ENCODE measurements at regions not wholly inside any gene's neighbourhood (a gene's known extent, or its start where the extent isn't known, plus 50 kb on each side); places are given as distances from the start of the nearest gene placed in this dataset.

DNA sequence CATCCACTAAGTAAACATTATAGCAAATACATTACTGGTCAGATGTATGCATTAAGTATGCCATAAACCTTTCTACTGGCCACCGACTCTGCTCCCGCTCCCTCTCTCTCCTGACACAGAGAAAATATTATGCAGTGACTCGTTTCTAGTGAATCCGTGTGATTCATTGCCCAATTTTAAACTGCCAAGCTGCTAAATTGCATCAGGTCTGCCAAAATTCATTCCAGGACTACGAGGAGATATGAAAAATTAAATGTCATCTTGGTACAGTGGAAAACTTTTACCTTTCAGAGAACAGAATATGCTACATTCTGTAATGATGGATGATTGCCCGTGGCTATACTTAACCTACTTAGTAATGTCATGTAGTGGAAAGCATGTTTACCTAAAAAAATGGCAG lies 368.8 kb upstream of the TSHZ3 start:
- TF ChIP-seq, protein P1, sequence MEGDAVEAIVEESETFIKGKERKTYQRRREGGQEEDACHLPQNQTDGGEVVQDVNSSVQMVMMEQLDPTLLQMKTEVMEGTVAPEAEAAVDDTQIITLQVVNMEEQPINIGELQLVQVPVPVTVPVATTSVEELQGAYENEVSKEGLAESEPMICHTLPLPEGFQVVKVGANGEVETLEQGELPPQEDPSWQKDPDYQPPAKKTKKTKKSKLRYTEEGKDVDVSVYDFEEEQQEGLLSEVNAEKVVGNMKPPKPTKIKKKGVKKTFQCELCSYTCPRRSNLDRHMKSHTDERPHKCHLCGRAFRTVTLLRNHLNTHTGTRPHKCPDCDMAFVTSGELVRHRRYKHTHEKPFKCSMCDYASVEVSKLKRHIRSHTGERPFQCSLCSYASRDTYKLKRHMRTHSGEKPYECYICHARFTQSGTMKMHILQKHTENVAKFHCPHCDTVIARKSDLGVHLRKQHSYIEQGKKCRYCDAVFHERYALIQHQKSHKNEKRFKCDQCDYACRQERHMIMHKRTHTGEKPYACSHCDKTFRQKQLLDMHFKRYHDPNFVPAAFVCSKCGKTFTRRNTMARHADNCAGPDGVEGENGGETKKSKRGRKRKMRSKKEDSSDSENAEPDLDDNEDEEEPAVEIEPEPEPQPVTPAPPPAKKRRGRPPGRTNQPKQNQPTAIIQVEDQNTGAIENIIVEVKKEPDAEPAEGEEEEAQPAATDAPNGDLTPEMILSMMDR (IDR thresholded peaks at IDR 0.05): no peak
- no peak for TF ChIP-seq MXI1 (IDR thresholded peaks at IDR 0.05; ENCODE audit: low read depth, low read length)
- no peak for TF ChIP-seq TCF12 (IDR thresholded peaks at IDR 0.05)
- no peak for TF ChIP-seq EP300 (IDR thresholded peaks at IDR 0.05; ENCODE audit: borderline replicate concordance in 1 of 2, low read depth in 1 of 2, low read length in 1 of 2)
- no peak for TF ChIP-seq POLR2AphosphoS5 (IDR thresholded peaks at IDR 0.05; ENCODE audit: low read depth, low read length)
- TF ChIP-seq SIN3A (IDR thresholded peaks at IDR 0.05; ENCODE audit: borderline replicate concordance, low read depth, low read length): no peak
- no peak for TF ChIP-seq JUND (IDR thresholded peaks at IDR 0.05)
- no peak for TF ChIP-seq EZH2phosphoT487 (IDR thresholded peaks at IDR 0.05; ENCODE audit: borderline replicate concordance, low read depth)
- no peak for TF ChIP-seq YY1 (IDR thresholded peaks at IDR 0.05; ENCODE audit: low read depth)
- TF ChIP-seq, protein P2, sequence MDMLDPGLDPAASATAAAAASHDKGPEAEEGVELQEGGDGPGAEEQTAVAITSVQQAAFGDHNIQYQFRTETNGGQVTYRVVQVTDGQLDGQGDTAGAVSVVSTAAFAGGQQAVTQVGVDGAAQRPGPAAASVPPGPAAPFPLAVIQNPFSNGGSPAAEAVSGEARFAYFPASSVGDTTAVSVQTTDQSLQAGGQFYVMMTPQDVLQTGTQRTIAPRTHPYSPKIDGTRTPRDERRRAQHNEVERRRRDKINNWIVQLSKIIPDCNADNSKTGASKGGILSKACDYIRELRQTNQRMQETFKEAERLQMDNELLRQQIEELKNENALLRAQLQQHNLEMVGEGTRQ (IDR thresholded peaks at IDR 0.05; ENCODE audit: borderline replicate concordance, low read depth, low read length): no peak
- TF ChIP-seq GABPA (IDR thresholded peaks at IDR 0.05; ENCODE audit: low read depth): no peak
- TF ChIP-seq RXRA (IDR thresholded peaks at IDR 0.05; ENCODE audit: borderline replicate concordance, low read depth): no peak

Measured in SK-N-SH (cell line).